NT2/D1 (cell line): ENCODE measurements at regions not wholly inside any gene's neighbourhood (a gene's known extent, or its start where the extent isn't known, plus 50 kb on each side); places are given as distances from the start of the nearest gene placed in this dataset.
"Not testable (repeated sequence)": the region's sequence is repeated elsewhere in the genome, so short reads cannot be mapped to it uniquely, and the experiment has no call there.

Experiments
- DNase-seq: peaks from one replicate; pipeline ENCODE4 v3.0.0-alpha.2; 2011; ENCODE audit warnings: low read depth, low spot score
- H3K27me3 ChIP-seq: 2 replicates; pipeline ENCODE4 v1.6.0; 2011; ENCODE audit warnings: mild to moderate bottlenecking; ENCODE audit not compliant: insufficient read length, insufficient read depth
- H3K36me3 ChIP-seq: 2 replicates; pipeline ENCODE4 v1.6.1; 2011; ENCODE audit warnings: mild to moderate bottlenecking, low read length, mixed read lengths; ENCODE audit not compliant: insufficient read depth, insufficient read length
- H3K4me1 ChIP-seq: 2 replicates; pipeline ENCODE4 v1.5.1; 2011; ENCODE audit not compliant: insufficient read depth, insufficient read length
- H3K4me3 ChIP-seq: 2 replicates; pipeline ENCODE4 v1.5.1; 2011; ENCODE audit warnings: low read depth; ENCODE audit not compliant: insufficient read length
- H3K9ac ChIP-seq: 2 replicates; pipeline ENCODE4 v1.6.0; 2011; ENCODE audit warnings: low read depth; ENCODE audit not compliant: insufficient read length
- H3K9me3 ChIP-seq: 2 replicates; pipeline ENCODE4 v1.5.1; 2011; ENCODE audit warnings: mild to moderate bottlenecking, low read length; ENCODE audit not compliant: insufficient read depth
- SUZ12 ChIP-seq: IDR thresholded peaks from 2 replicates; pipeline ENCODE4 v1.6.1; 2011; ENCODE audit not compliant: insufficient read length, insufficient read depth; ENCODE audit errors: extremely low read depth
- YY1 ChIP-seq: IDR thresholded peaks from 2 replicates; pipeline ENCODE4 v1.6.1; 2011; ENCODE audit not compliant: insufficient read length, insufficient read depth
- ZNF274 ChIP-seq: IDR thresholded peaks from 2 replicates; pipeline ENCODE4 v1.6.1; 2011; ENCODE audit warnings: mild to moderate bottlenecking, low read depth, low read length

DNA sequence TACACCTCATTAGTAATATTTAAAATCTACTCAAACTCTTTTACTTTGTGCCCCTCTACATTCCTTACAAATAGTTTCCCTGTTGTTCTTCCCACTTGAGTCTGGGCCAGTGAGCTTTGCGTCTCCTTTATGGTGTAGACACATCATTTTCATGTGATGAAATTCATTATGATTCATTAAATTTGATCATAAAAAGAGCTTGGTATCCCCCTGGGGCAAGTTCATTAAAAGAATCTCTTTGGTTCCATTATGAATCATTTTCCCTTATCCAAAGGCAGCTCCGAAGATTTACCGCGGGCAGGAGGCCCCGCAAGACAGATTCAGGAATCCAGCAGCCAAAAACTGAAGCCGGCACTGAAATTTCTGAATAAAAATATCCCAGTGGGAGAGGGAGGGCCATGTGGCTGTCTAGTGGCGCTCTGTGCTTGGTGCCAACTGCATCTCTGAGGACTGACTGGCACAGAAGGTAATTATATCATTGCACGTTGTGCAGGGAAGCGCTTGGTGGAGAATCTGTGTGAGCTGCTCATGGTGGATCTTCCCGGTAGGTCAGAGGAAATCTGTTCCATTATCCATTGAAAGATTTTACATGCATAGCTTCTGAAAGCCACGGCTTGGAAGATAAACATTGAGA lies 151.4 kb upstream of the PITRM1 start:
- H3K36me3 ChIP-seq: no peaks in the 10 kb centered on the region
- TF ChIP-seq ZNF274: no peak
- TF ChIP-seq YY1: no peak
- no peak for TF ChIP-seq SUZ12
- no peak for DNase-seq
- H3K4me3 ChIP-seq: no peak overlapping the region
- H3K9ac ChIP-seq: no peak overlapping the region
- no peaks in the 10 kb centered on the region for H3K27me3 ChIP-seq
- peaks cover 11% of the 10 kb centered on the region; the same call in 1 of the 2 replicates for H3K9me3 ChIP-seq
- H3K4me1 ChIP-seq: no peaks in the 10 kb centered on the region

DNA sequence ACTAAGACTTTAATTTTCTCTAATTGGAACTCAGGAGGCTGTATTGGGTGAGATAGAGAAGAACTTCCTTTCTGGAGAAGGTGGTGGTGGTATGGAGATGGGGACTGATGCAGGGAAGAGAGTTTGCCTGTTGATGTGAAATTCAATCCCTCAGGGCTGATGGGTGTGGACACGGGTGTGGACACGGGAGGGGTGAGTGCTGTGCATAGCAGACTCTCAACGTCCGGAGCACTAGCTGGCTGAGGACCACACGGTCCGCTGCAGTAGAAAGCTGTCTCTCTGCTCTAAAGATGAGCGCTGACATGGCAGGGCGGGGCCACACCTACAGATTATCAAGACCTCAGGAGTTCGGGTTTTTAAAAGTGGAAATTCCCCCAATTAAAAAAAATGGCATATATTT lies 148.5 kb upstream of the PITRM1 start:
- Histone ChIP-seq H3K9ac (no peak overlapping the region), H3K9me3 (peaks cover 11% of the 10 kb centered on the region; the same call in 1 of the 2 replicates), H3K4me3 (no peak overlapping the region), H3K4me1 (no peaks in the 10 kb centered on the region), H3K36me3 (no peaks in the 10 kb centered on the region), H3K27me3 (no peaks in the 10 kb centered on the region)
- TF ChIP-seq YY1: no peak
- TF ChIP-seq ZNF274: no peak
- TF ChIP-seq SUZ12: no peak
- no peak for DNase-seq

DNA sequence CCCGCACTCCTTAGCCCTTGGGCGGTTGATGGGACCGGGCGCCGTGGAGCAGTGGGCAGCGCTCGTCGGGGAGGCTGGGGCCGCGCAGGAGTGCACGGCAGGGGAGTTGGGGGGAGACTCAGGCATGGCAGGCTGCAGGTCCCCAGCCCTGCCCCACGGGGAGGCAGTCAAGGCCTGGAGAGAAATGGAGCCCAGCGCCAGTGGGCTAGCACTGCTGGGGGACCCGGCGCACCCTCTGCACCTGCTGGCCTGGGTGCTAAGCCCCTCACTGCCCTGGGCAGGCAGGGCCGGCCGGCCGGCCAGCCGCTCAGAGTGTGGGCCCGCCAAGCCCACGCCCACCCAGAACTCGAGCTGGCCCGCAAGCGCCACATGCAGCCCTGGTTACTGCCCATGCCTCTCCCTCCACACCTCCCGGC lies 147.2 kb upstream of the PITRM1 start:
- no peaks in the 10 kb centered on the region for H3K36me3 ChIP-seq
- H3K9me3 ChIP-seq: peaks cover 11% of the 10 kb centered on the region; the same call in 1 of the 2 replicates
- TF ChIP-seq YY1 (no peak), ZNF274 (no peak), SUZ12 (no peak)
- H3K27me3 ChIP-seq: no peaks in the 10 kb centered on the region
- H3K4me1 ChIP-seq: no peaks in the 10 kb centered on the region
- no peak overlapping the region for H3K4me3 ChIP-seq
- H3K9ac ChIP-seq: no peak overlapping the region
- no peak for DNase-seq

DNA sequence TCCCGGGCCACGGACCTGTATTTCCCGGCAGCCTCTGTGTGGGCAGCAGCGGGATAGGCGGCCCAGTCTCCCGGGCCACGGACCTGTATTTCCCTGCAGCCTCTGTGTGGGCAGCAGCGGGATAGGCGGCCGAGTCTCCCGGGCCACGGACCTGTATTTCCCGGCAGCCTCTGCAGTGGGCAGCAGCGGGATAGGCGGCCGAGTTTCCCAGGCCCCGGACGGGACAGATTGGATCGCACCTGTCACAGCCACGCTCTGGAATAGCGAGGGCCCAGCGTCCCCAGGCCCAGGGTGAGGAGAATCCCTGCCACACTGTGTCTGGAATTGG lies 145.9 kb upstream of the PITRM1 start:
- not testable (repeated sequence) for H3K36me3 ChIP-seq, H3K4me1 ChIP-seq, H3K4me3 ChIP-seq, H3K27me3 ChIP-seq, DNase-seq, H3K9ac ChIP-seq
- H3K9me3 ChIP-seq: peaks cover 11% of the 10 kb centered on the region; the same call in 1 of the 2 replicates

DNA sequence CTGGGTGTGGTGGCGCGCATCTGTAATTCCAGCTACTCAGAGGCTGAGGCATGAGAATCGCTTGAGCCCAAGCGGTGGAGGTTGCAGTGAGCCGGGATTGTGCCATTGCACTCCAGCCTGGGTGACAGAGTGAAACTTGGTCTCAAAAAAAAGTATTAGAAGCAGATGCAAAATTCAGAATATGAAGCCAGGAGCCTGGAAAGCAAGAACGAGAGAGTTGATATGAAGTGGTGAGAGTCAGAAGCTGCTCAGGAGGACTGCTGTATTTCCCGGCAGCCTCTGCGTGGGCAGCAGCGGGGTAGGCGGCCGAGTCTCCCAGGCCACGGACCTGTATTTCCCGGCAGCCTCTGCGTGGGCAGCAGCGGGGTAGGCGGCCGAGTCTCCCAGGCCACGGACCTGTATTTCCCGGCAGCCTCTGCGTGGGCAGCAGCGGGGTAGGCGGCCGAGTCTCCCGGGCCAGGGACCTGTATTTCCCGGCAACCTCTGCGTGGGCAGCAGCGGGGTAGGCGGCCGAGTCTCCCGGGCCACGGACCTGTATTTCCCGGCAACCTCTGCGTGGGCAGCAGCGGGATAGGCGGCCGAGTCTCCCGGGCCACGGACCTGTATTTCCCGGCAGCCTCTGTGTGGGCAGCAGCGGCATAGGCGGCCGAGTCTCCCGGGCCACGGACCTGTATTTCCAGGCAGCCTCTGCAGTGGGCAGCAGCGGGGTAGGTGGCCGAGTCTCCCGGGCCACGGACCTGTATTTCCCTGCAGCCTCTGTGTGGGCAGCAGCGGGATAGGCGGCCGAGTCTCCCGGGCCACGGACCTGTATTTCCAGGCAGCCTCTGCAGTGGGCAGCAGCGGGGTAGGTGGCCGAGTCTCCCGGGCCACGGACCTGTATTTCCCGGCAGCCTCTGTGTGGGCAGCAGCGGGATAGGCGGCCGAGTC lies 145.2 kb upstream of the PITRM1 start:
- not testable (repeated sequence) for DNase-seq, H3K9ac ChIP-seq, H3K4me3 ChIP-seq, H3K27me3 ChIP-seq, H3K4me1 ChIP-seq, H3K36me3 ChIP-seq
- peaks cover 11% of the 10 kb centered on the region; the same call in 1 of the 2 replicates for H3K9me3 ChIP-seq

DNA sequence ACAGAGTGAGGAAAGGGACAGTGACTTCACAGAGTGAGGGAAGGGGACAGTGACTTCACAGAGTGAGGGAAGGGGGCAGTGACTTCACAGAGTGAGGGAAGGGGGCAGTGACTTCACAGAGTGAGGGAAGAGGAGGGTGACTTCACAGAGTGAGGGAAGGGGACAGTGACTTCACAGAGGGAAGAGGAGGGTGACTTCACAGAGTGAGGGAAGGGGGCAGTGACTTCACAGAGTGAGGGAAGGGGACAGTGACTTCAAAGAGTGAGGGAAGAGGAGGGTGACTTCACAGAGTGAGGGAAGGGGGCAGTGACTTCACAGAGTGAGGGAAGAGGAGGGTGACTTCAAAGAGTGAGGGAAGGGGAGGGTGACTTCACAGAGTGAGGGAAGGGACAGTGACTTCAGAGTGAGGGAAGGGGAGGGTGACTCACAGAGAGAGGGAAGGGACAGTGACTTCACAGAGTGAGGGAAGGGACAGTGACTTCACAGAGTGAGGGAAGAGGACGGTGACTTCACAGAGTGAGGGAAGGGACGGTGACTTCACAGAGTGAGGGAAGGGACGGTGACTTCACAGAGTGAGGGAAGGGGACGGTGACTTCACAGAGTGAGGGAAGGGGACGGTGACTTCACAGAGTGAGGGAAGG lies 142.0 kb upstream of the PITRM1 start:
- H3K9me3 ChIP-seq, H3K4me1 ChIP-seq, DNase-seq, H3K36me3 ChIP-seq, H3K27me3 ChIP-seq, H3K9ac ChIP-seq, H3K4me3 ChIP-seq: not testable (repeated sequence)

DNA sequence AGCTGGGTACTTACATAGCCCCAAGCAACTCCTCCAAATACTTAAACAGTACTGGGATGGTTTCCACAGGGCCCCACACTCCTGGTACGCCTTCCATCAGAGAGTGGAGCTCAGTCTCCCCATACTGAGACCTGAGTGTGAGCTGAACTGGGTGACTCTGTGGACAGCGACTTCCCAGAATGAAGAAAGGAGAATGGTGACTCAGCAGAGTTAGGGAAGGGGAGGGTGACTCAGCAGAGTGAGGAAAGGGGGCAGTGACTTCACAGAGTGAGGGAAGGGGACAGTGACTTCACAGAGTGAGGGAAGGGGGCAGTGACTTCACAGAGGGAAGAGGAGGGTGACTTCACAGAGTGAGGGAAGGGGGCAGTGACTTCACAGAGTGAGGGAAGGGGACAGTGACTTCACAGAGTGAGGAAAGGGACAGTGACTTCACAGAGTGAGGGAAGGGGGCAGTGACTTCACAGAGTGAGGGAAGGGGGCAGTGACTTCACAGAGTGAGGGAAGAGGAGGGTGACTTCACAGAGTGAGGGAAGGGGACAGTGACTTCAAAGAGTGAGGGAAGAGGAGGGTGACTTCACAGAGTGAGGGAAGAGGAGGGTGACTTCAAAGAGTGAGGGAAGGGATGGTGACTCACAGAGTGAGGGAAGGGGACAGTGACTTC lies 141.3 kb upstream of the PITRM1 start:
- H3K4me1 ChIP-seq, H3K9ac ChIP-seq, H3K4me3 ChIP-seq, H3K9me3 ChIP-seq, H3K27me3 ChIP-seq, H3K36me3 ChIP-seq: not testable (repeated sequence)
- peak; percentile 16 for DNase-seq
